ENCODE measurements at regions not wholly inside any gene's neighbourhood (a gene's known extent, or its start where the extent isn't known, plus 50 kb on each side); places are given as distances from the start of the nearest gene placed in this dataset.
"Not testable (repeated sequence)": the region's sequence is repeated elsewhere in the genome, so short reads cannot be mapped to it uniquely, and the experiment has no call there.

DNA sequence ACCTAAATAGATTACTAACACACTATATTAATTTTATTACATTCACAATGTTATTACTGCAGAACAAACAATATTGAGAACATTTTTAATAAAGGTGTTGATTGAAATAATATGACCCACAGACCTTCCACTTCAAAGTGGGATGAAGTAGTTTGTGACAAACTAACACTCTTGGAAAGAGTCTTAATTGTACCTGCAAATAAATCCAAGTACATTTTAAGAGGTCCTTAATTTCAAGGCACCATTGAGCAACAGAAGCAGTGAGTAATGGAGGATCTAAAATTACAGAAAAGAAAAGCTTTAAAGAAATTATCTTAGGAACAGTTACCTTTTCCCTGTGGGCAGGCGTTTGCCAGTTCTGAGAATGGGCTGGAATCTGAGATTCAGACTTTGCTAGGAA is 140.2 kb downstream of the MMUT start:
- no peak overlapping the region for H3K27ac ChIP-seq
- TF ChIP-seq, protein P1, sequence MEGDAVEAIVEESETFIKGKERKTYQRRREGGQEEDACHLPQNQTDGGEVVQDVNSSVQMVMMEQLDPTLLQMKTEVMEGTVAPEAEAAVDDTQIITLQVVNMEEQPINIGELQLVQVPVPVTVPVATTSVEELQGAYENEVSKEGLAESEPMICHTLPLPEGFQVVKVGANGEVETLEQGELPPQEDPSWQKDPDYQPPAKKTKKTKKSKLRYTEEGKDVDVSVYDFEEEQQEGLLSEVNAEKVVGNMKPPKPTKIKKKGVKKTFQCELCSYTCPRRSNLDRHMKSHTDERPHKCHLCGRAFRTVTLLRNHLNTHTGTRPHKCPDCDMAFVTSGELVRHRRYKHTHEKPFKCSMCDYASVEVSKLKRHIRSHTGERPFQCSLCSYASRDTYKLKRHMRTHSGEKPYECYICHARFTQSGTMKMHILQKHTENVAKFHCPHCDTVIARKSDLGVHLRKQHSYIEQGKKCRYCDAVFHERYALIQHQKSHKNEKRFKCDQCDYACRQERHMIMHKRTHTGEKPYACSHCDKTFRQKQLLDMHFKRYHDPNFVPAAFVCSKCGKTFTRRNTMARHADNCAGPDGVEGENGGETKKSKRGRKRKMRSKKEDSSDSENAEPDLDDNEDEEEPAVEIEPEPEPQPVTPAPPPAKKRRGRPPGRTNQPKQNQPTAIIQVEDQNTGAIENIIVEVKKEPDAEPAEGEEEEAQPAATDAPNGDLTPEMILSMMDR (IDR thresholded peaks at IDR 0.05), result no peak
- H3K9me3 ChIP-seq, result no peaks in the 10 kb centered on the region
- intact Hi-C loops (cut with DNase I), result no loop called here
- H3K4me1 ChIP-seq, result peaks cover 0 to 12% (median 0%) of the 10 kb centered on the region in 3 donors
- 50 to 91% methylated on average over 1 of the region's 1 CpG for WGBS, 2 donors
- DNase-seq, result no peak
- H3K4me3 ChIP-seq, result no peak overlapping the region
- no peaks in the 10 kb centered on the region for H3K27me3 ChIP-seq
- H3K36me3 ChIP-seq, result no peaks in the 10 kb centered on the region

DNA sequence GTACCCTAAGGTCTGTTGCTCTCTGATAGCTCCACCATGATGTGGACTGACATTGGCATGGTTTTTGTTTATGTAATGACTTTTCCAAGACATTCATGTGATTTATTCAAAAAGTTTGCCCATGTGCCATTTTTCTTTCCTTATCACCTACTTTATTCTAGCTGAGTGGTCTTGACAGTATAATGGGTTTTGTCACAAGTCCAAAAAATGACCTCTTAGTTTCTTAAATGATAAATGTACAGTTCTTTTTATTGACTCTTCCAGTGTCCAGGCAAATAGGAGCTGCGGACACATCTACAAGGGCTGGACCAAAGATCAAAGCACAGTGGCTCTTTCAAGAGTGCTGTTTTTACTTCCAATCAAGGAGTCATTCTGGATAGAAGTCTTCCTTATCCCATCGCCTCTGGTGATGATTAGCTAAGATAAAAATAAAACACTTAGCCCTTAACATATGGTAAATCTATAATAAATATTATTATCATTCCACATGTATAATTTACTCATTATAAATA is 141.4 kb downstream of the MMUT start:
- Histone ChIP-seq H3K27me3 (no peaks in the 10 kb centered on the region), H3K4me1 (peaks cover 0 to 10% (median 0%) of the 10 kb centered on the region in 3 donors), H3K4me3 (no peak overlapping the region), H3K36me3 (no peaks in the 10 kb centered on the region), H3K9me3 (no peaks in the 10 kb centered on the region), H3K27ac (no peak overlapping the region)
- DNase-seq, result no peak
- intact Hi-C loops (cut with DNase I), result no loop called here
- 64 to 81% methylated on average over 2 of the region's 2 CpGs for WGBS, 2 donors
- TF ChIP-seq, protein P1 (IDR thresholded peaks at IDR 0.05), result no peak
- no peak for TF ChIP-seq POLR2A (IDR thresholded peaks at IDR 0.05)

GRCh38 chr6:49305010-49305409 is 158.0 kb downstream of the MMUT start:
- Histone ChIP-seq H3K36me3 (no peaks in the 10 kb centered on the region), H3K4me3 (no peak overlapping the region), H3K9me3 (no peaks in the 10 kb centered on the region), H3K27me3 (no peaks in the 10 kb centered on the region), H3K27ac (no peak overlapping the region), H3K4me1 (no peaks in the 10 kb centered on the region)
- DNase-seq, result no peak
- TF ChIP-seq, protein P1 (IDR thresholded peaks at IDR 0.05), result no peak
- no peak for TF ChIP-seq POLR2A (IDR thresholded peaks at IDR 0.05)
- intact Hi-C loops (cut with DNase I), result no loop called here
- 48 to 67% methylated on average over 1 of the region's 1 CpG for WGBS, 2 donors

DNA sequence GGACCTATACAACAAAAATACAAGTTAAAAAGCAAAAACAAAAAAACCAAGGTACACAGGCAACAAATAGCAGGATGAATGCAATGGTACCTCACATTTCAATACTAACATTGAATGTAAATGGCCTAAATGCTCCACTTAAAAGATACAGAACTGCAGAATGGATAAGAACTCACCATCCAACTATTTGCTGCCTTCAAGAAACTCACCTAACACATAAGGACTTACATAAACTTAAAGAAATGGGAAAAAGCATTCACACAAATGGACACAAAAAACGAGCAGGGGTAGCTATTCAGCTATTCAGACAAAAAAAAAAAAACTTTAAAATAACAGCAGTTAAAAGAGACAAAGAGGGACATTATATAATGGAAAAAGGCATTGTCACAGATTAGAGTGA is 158.7 kb downstream of the MMUT start:
- H3K4me1 ChIP-seq; intact Hi-C loops (cut with DNase I); H3K36me3 ChIP-seq; DNase-seq; H3K27me3 ChIP-seq; H3K9me3 ChIP-seq; H3K4me3 ChIP-seq; H3K27ac ChIP-seq: not testable (repeated sequence)
- 31 to 58% methylated on average over 1 of the region's 1 CpG for WGBS, 2 donors

DNA sequence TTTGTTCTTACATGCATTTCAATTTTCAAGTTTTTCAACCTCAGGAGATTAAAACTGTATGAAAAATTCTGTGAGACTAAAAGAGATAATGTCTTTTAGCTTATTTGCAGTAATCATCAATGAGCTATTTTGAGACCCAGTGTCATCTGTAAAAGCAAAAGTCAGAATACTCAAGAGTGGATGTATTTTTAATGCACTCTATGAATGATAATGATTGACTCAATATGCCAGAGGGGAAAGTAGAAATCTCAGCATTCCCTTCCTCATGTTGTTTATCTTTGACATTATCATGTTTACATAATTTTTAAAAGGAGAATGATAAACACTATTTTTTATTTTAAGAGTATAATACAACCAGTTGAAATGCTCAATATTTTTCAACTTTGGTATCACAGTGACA is 162.1 kb downstream of the MMUT start:
- Histone ChIP-seq H3K36me3 (no peaks in the 10 kb centered on the region), H3K27me3 (no peaks in the 10 kb centered on the region), H3K4me3 (no peak overlapping the region), H3K9me3 (no peaks in the 10 kb centered on the region), H3K27ac (no peak overlapping the region), H3K4me1 (no peaks in the 10 kb centered on the region)
- no peak for TF ChIP-seq POLR2A (IDR thresholded peaks at IDR 0.05)
- TF ChIP-seq, protein P1 (IDR thresholded peaks at IDR 0.05), result no peak
- intact Hi-C loops (cut with DNase I), result no loop called here
- no peak for DNase-seq

DNA sequence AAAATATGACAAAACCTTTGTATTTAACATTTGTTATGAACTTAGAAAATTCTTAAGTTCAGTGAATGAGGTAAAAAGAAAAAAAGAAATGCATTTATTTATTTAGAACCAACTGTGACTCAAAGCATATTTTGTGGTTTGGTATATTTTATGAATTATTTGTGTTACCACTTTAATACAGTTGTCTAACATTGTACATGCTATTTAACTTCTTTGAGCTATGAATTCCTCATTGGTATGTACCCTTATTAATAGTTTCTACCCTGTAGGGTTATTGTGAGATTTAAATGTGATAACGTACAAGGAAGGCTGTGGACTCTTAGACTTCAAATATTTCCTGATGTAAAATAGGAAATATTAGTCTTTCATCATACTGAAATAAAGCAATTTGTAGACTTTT is 162.6 kb downstream of the MMUT start:
- H3K36me3 ChIP-seq, result no peaks in the 10 kb centered on the region
- H3K4me3 ChIP-seq, result no peak overlapping the region
- intact Hi-C loops (cut with DNase I), result no loop called here
- H3K9me3 ChIP-seq, result no peaks in the 10 kb centered on the region
- TF ChIP-seq, protein P1 (IDR thresholded peaks at IDR 0.05), result no peak
- TF ChIP-seq POLR2A (IDR thresholded peaks at IDR 0.05), result no peak
- H3K4me1 ChIP-seq, result no peaks in the 10 kb centered on the region
- 76 to 81% methylated on average over 1 of the region's 1 CpG for WGBS, 2 donors
- no peak overlapping the region for H3K27ac ChIP-seq
- H3K27me3 ChIP-seq, result no peaks in the 10 kb centered on the region
- DNase-seq, result no peak
